Esophagus squamous epithelium (tissue), 4 donors: ENCODE measurements at regions not wholly inside any gene's neighbourhood (a gene's known extent, or its start where the extent isn't known, plus 50 kb on each side); places are given as distances from the start of the nearest gene placed in this dataset.

Source experiments
- CTCF ChIP-seq, 6 experiments: fragments of 450-650 bp in 4 of 6; fragments of 200-600 bp in 2 of 6; sonication (generic) in 2 of 6; IDR thresholded peaks; one replicate each; pipeline ENCODE4 v1.5.1; 2016 to 2019; ENCODE audit warnings: antibody characterized with exemption in 6 of 6, mild to moderate bottlenecking in 4 of 6, moderate library complexity in 4 of 6
- POLR2A ChIP-seq, 4 donors: fragments of 450-650 bp; IDR thresholded peaks; one replicate each; pipeline ENCODE4 v1.6.1; 2017; ENCODE audit warnings: antibody characterized with exemption in 4 of 4, mild to moderate bottlenecking in 4 of 4, moderate library complexity in 3 of 4

GRCh38 chr10:61175316-61175715, 231.3 kb upstream of the RHOBTB1 start:
- TF ChIP-seq CTCF (IDR thresholded peaks at IDR 0.05), result no peak
- no peak for TF ChIP-seq POLR2A (IDR thresholded peaks at IDR 0.05)
